ENCODE measurements at regions not wholly inside any gene's neighbourhood (a gene's known extent, or its start where the extent isn't known, plus 50 kb on each side); places are given as distances from the start of the nearest gene placed in this dataset.

- Mint-ChIP-seq H3K36me3 (ENCODE audit: insufficient read depth) (no peaks in the 10 kb centered on the region), H3K27me3 (no peaks in the 10 kb centered on the region), H3K27ac (no peak overlapping the region), H3K4me1 (ENCODE audit: low read depth in 2 of 2) (no peaks in the 10 kb centered on the region), H3K4me3 (no peak overlapping the region), H3K9me3 (peaks cover 0 to 1% of the 10 kb centered on the region in 2 donors)
- ATAC-seq (replicated peaks) = no peak
- no peak for DNase-seq
These were observed 200.8 kb upstream of the TMCO5A start for GRCh38 chr15:37733628-37734027.

- DNase-seq (no peak), ATAC-seq (replicated peaks) (no peak)
- Mint-ChIP-seq H3K36me3 (ENCODE audit: insufficient read depth) (no peaks in the 10 kb centered on the region), H3K9me3 (peaks cover 0 to 1% of the 10 kb centered on the region in 2 donors), H3K27ac (no peak overlapping the region), H3K4me1 (ENCODE audit: low read depth in 2 of 2) (no peaks in the 10 kb centered on the region), H3K27me3 (peaks cover 0 to 10% of the 10 kb centered on the region in 2 donors), H3K4me3 (no peak overlapping the region)
These were observed 193.8 kb upstream of the TMCO5A start for GRCh38 chr15:37740623-37741141.

- no peaks in the 10 kb centered on the region for H3K9me3 Mint-ChIP-seq
- no peaks in the 10 kb centered on the region for H3K36me3 Mint-ChIP-seq (ENCODE audit: insufficient read depth)
- ATAC-seq (replicated peaks) (no peak), DNase-seq (no peak)
- peaks cover 0 to 10% of the 10 kb centered on the region in 2 donors for H3K27me3 Mint-ChIP-seq
- no peaks in the 10 kb centered on the region for H3K4me1 Mint-ChIP-seq (ENCODE audit: low read depth in 2 of 2)
- no peak overlapping the region for H3K4me3 Mint-ChIP-seq
- no peak overlapping the region for H3K27ac Mint-ChIP-seq
These were observed 190.6 kb upstream of the TMCO5A start for GRCh38 chr15:37743826-37744225.

GRCh38 chr15:37744521-37744920, 189.9 kb upstream of the TMCO5A start:
- Mint-ChIP-seq H3K27ac (no peak overlapping the region), H3K4me3 (no peak overlapping the region), H3K9me3 (no peaks in the 10 kb centered on the region), H3K27me3 (peaks cover 0 to 10% of the 10 kb centered on the region in 2 donors), H3K36me3 (ENCODE audit: insufficient read depth) (no peaks in the 10 kb centered on the region), H3K4me1 (ENCODE audit: low read depth in 2 of 2) (no peaks in the 10 kb centered on the region)
- ATAC-seq (replicated peaks) = no peak
- DNase-seq = no peak

DNA sequence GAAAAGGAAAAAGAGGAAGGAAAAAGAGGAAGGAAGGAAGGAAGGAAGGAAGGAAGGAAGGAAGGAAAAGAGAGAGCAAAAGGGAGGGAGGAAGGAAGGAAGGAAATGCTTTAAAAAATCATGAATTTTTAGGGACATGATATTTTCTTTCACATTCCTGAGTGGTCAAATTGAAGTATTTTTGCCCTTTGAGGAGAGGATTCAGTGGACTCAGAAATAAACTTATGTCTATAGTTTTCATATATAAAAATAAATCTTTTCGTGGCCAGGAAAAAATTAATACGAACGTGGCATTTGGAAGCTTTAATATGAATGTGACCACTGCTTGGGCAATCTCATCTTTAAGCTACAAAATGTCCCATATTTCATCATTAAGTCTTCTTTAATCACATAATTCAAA, 183.0 kb upstream of the TMCO5A start:
- DNase-seq (no peak), ATAC-seq (replicated peaks) (no peak)
- Mint-ChIP-seq H3K4me3 (no peak overlapping the region), H3K4me1 (ENCODE audit: low read depth in 2 of 2) (no peaks in the 10 kb centered on the region), H3K27ac (no peak overlapping the region), H3K9me3 (no peaks in the 10 kb centered on the region), H3K36me3 (ENCODE audit: insufficient read depth) (no peaks in the 10 kb centered on the region), H3K27me3 (peaks cover 0 to 4% of the 10 kb centered on the region in 2 donors)

DNA sequence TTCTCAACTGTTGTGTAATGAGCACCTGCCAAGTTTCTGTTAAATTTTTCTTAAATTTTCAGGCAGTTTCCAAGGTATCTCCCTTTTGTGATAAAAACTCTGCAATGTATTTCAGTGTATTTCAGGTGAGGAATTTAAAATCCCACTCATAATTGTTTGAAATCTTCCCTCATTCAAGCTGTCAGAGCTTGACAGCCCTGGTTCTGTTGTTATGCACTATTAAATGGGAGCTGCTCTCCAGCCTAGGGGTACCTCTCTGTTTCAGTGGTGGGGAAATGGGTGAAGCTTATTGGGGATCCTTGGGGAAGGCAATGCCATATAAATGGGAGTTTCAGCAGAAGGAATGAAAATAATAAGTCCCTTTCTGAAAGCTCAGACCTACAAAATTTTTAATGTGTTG, 178.0 kb upstream of the TMCO5A start:
- no peaks in the 10 kb centered on the region for H3K36me3 Mint-ChIP-seq (ENCODE audit: insufficient read depth)
- no peaks in the 10 kb centered on the region for H3K4me1 Mint-ChIP-seq (ENCODE audit: low read depth in 2 of 2)
- H3K27ac Mint-ChIP-seq = no peak overlapping the region
- DNase-seq (no peak), ATAC-seq (replicated peaks) (no peak)
- no peaks in the 10 kb centered on the region for H3K9me3 Mint-ChIP-seq
- H3K4me3 Mint-ChIP-seq = no peak overlapping the region
- H3K27me3 Mint-ChIP-seq = peaks cover 0 to 8% of the 10 kb centered on the region in 2 donors

- Mint-ChIP-seq H3K9me3 (no peaks in the 10 kb centered on the region), H3K27ac (no peak overlapping the region), H3K4me3 (no peak overlapping the region), H3K4me1 (ENCODE audit: low read depth in 2 of 2) (no peaks in the 10 kb centered on the region), H3K36me3 (ENCODE audit: insufficient read depth) (no peaks in the 10 kb centered on the region), H3K27me3 (peaks cover 0 to 8% of the 10 kb centered on the region in 2 donors)
- ATAC-seq (replicated peaks) = no peak
- no peak for DNase-seq
These were observed 176.0 kb upstream of the TMCO5A start for GRCh38 chr15:37758412-37758811.

DNA sequence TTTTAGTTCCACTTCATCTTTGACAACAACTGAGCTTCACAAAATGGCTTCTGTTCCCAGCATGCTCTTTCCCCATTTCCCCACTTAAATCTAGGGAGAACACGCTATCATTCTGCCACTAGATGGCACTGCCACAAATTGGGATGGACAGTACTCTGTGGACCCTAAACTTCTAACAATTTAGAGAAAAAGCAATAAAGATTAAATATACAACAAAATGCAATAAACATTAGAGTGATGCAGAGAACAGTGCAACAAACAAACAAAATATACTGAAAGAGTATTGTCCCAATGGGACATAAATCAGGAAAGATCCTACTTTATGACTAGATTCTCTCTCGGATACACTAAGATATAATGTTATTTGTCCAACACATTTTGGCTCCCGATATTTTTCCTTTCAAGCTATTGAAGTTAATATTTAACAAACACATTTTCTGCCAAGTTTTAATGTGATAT, 169.7 kb upstream of the TMCO5A start:
- H3K27ac Mint-ChIP-seq = no peak overlapping the region
- no peak overlapping the region for H3K4me3 Mint-ChIP-seq
- H3K9me3 Mint-ChIP-seq = no peaks in the 10 kb centered on the region
- no peaks in the 10 kb centered on the region for H3K27me3 Mint-ChIP-seq
- peaks cover 5 to 7% of the 10 kb centered on the region in 2 donors for H3K4me1 Mint-ChIP-seq (ENCODE audit: low read depth in 2 of 2)
- no peak for DNase-seq
- H3K36me3 Mint-ChIP-seq (ENCODE audit: insufficient read depth) = no peaks in the 10 kb centered on the region
- ATAC-seq (replicated peaks) = peak; percentile 37

- H3K4me3 Mint-ChIP-seq = no peak overlapping the region
- no peaks in the 10 kb centered on the region for H3K9me3 Mint-ChIP-seq
- peaks cover 5 to 7% of the 10 kb centered on the region in 2 donors for H3K4me1 Mint-ChIP-seq (ENCODE audit: low read depth in 2 of 2)
- DNase-seq = no peak
- no peaks in the 10 kb centered on the region for H3K36me3 Mint-ChIP-seq (ENCODE audit: insufficient read depth)
- peak overlapping the region in 1 of 2 donors; percentile 4 for H3K27ac Mint-ChIP-seq
- no peaks in the 10 kb centered on the region for H3K27me3 Mint-ChIP-seq
- no peak for ATAC-seq (replicated peaks)
These were observed 168.7 kb upstream of the TMCO5A start for GRCh38 chr15:37765786-37766185.

- Mint-ChIP-seq H3K27ac (no peak overlapping the region), H3K4me1 (ENCODE audit: low read depth in 2 of 2) (peaks cover 5 to 7% of the 10 kb centered on the region in 2 donors), H3K9me3 (no peaks in the 10 kb centered on the region), H3K4me3 (no peak overlapping the region), H3K27me3 (no peaks in the 10 kb centered on the region), H3K36me3 (ENCODE audit: insufficient read depth) (no peaks in the 10 kb centered on the region)
- no peak for ATAC-seq (replicated peaks)
- DNase-seq = no peak
These were observed 166.5 kb upstream of the TMCO5A start for GRCh38 chr15:37767841-37768455.

DNA sequence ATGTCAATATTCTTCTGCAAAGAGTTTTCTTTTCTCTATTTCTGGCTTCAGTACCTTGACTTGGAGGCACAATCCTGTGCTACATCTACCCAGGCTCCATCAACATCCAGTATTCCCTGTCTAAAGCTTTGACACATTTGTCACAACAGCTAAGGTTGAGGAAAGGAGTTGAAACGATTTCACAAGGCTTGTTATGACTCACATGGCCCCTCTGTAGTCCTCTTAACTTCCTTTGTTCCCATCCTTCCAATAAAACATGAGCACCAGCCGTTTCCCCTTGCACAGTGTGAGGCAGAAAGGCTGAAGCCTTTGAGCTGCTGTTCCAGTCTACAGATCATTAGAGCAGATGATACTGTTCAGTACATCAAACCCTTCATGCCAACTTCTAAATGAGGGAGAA, 163.0 kb upstream of the TMCO5A start:
- H3K27me3 Mint-ChIP-seq = no peaks in the 10 kb centered on the region
- no peaks in the 10 kb centered on the region for H3K4me1 Mint-ChIP-seq (ENCODE audit: low read depth in 2 of 2)
- no peak for ATAC-seq (replicated peaks)
- H3K36me3 Mint-ChIP-seq (ENCODE audit: insufficient read depth) = no peaks in the 10 kb centered on the region
- no peak for DNase-seq
- H3K9me3 Mint-ChIP-seq = no peaks in the 10 kb centered on the region
- H3K4me3 Mint-ChIP-seq = no peak overlapping the region
- H3K27ac Mint-ChIP-seq = no peak overlapping the region

DNA sequence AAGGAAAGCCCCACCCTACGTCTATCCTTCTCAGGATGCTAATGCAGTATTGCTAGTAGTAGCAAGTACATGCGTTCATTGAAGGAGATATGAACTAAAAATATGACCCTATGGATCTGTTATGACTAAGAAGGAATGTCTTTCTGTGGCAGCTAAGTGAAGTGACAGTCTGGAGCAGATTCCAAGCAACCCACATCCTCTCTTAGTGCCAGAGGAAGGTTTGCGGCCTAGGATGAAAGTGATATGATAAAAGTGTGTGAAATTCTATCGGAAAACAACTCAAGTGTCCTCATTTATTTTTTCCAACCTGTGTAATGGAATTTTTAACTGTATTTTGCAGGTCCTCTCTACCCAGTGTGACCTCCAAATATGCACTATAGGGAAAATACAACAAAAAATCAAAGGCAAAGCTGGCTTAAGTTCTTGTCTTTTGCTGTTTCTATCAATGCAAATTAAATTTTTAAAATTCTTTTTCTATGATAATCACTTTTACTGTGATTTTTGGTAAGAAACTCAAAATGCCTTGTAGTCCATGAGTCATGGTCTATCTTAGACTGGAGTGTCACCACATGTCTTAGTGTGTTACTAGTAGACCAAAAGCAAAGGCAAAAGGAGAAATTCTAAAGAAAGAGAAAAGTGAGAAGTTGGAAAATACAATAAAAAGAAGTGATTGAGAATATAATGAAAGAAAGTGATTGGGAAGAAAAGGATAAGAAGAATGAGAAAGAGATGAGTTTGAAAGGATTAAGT, 161.2 kb upstream of the TMCO5A start:
- Mint-ChIP-seq H3K4me1 (ENCODE audit: low read depth in 2 of 2) (no peaks in the 10 kb centered on the region), H3K27ac (no peak overlapping the region), H3K9me3 (no peaks in the 10 kb centered on the region), H3K36me3 (ENCODE audit: insufficient read depth) (no peaks in the 10 kb centered on the region), H3K4me3 (no peak overlapping the region), H3K27me3 (no peaks in the 10 kb centered on the region)
- ATAC-seq (replicated peaks) (no peak), DNase-seq (no peak)

- H3K27me3 Mint-ChIP-seq = no peaks in the 10 kb centered on the region
- H3K4me1 Mint-ChIP-seq (ENCODE audit: low read depth in 2 of 2) = no peaks in the 10 kb centered on the region
- ATAC-seq (replicated peaks) (no peak), DNase-seq (no peak)
- H3K9me3 Mint-ChIP-seq = no peaks in the 10 kb centered on the region
- no peak overlapping the region for H3K4me3 Mint-ChIP-seq
- no peak overlapping the region for H3K27ac Mint-ChIP-seq
- no peaks in the 10 kb centered on the region for H3K36me3 Mint-ChIP-seq (ENCODE audit: insufficient read depth)
These were observed 159.5 kb upstream of the TMCO5A start for GRCh38 chr15:37774961-37775360.

DNA sequence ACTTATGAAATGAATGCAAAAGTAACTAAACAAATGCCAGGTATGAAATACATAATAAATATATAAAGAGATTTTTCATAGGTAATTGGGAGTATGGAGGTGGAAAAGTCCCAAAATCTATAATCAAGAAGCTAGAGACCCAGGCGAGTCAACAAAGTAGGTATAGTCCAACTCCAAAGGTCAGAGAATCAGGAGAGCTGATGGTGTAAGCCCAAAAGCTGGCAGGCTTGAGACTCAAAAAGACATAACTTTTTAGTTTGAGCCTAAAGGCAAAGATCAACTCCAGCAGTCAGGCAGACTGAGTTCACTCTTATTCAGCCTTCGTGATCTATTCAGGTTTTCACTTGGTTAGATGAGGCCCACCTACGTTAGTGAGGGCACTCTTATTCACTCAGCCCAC, 157.4 kb upstream of the TMCO5A start:
- no peak overlapping the region for H3K27ac Mint-ChIP-seq
- no peaks in the 10 kb centered on the region for H3K9me3 Mint-ChIP-seq
- H3K4me3 Mint-ChIP-seq = no peak overlapping the region
- no peak for ATAC-seq (replicated peaks)
- no peaks in the 10 kb centered on the region for H3K36me3 Mint-ChIP-seq (ENCODE audit: insufficient read depth)
- H3K27me3 Mint-ChIP-seq = no peaks in the 10 kb centered on the region
- no peaks in the 10 kb centered on the region for H3K4me1 Mint-ChIP-seq (ENCODE audit: low read depth in 2 of 2)
- DNase-seq = no peak

All from effector memory CD8-positive, alpha-beta T cell (primary cell).